ENCODE measurements at regions not wholly inside any gene's neighbourhood (a gene's known extent, or its start where the extent isn't known, plus 50 kb on each side); places are given as distances from the start of the nearest gene placed in this dataset.

- peaks cover 5 to 10% of the 10 kb centered on the region in 2 donors for H3K9me3 Mint-ChIP-seq
- H3K27ac Mint-ChIP-seq = no peak overlapping the region
- no peaks in the 10 kb centered on the region for H3K36me3 Mint-ChIP-seq (ENCODE audit: insufficient read depth in 2 of 2)
- DNase-seq = no peak
- H3K4me3 Mint-ChIP-seq = no peak overlapping the region
- no peak for ATAC-seq (replicated peaks in 1 of 2)
- H3K4me1 Mint-ChIP-seq (ENCODE audit: low read depth) = no peaks in the 10 kb centered on the region
- H3K27me3 Mint-ChIP-seq (ENCODE audit: low read depth) = no peaks in the 10 kb centered on the region
Measured at GRCh38 chr7:41466760-41467384, 236.0 kb downstream of the INHBA start.

DNA sequence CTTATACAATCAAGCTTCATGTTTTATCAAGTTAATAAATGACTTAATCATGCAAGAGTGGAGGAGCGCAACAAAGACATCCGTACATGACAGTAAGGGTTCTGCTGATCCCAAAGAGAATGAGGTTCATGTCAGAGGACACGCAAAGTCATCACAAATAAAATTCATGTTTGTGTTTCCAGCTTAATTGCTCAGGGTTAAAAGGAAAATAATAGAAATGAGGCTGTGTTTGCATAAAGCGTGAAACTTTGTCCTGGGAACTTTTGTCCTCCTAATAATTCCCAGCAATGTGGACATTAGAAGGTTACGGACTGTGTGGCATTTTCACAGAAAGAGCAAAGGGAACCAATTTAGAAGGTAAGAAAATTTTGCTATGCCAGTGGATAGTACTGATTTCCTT, 237.3 kb downstream of the INHBA start:
- Mint-ChIP-seq H3K4me3 (no peak overlapping the region), H3K4me1 (ENCODE audit: low read depth) (no peaks in the 10 kb centered on the region), H3K9me3 (peaks cover 9 to 15% of the 10 kb centered on the region in 2 donors), H3K27me3 (ENCODE audit: low read depth) (no peaks in the 10 kb centered on the region), H3K27ac (no peak overlapping the region), H3K36me3 (ENCODE audit: insufficient read depth in 2 of 2) (no peaks in the 10 kb centered on the region)
- DNase-seq (no peak), ATAC-seq (replicated peaks in 1 of 2) (no peak)

GRCh38 chr7:41463770-41464470, 239.0 kb downstream of the INHBA start:
- Mint-ChIP-seq H3K27ac (no peak overlapping the region), H3K36me3 (ENCODE audit: insufficient read depth in 2 of 2) (no peaks in the 10 kb centered on the region), H3K9me3 (peaks cover 9 to 15% of the 10 kb centered on the region in 2 donors), H3K27me3 (ENCODE audit: low read depth) (no peaks in the 10 kb centered on the region), H3K4me1 (ENCODE audit: low read depth) (no peaks in the 10 kb centered on the region), H3K4me3 (no peak overlapping the region)
- ATAC-seq (replicated peaks in 1 of 2) = no peak
- DNase-seq = no peak

GRCh38 chr7:41459623-41460261, 243.1 kb downstream of the INHBA start:
- no peak for ATAC-seq (replicated peaks in 1 of 2)
- H3K9me3 Mint-ChIP-seq = peaks cover 9 to 11% of the 10 kb centered on the region in 2 donors
- H3K4me3 Mint-ChIP-seq = no peak overlapping the region

GRCh38 chr7:41459183-41459582, 243.7 kb downstream of the INHBA start:
- no peak overlapping the region for H3K27ac Mint-ChIP-seq
- H3K4me1 Mint-ChIP-seq (ENCODE audit: low read depth) = no peaks in the 10 kb centered on the region
- H3K4me3 Mint-ChIP-seq = no peak overlapping the region

More at GRCh38 chr7:41459623-41460261, 243.1 kb downstream of the INHBA start:
- H3K36me3 Mint-ChIP-seq (ENCODE audit: insufficient read depth in 2 of 2) = no peaks in the 10 kb centered on the region
- no peak for DNase-seq
- no peaks in the 10 kb centered on the region for H3K27me3 Mint-ChIP-seq (ENCODE audit: low read depth)
- H3K27ac Mint-ChIP-seq = no peak overlapping the region
- H3K4me1 Mint-ChIP-seq (ENCODE audit: low read depth) = no peaks in the 10 kb centered on the region

GRCh38 chr7:41457832-41458437, 245.0 kb downstream of the INHBA start:
- Mint-ChIP-seq H3K36me3 (ENCODE audit: insufficient read depth in 2 of 2) (no peaks in the 10 kb centered on the region), H3K27me3 (ENCODE audit: low read depth) (no peaks in the 10 kb centered on the region), H3K9me3 (peaks cover 8 to 11% of the 10 kb centered on the region in 2 donors), H3K4me1 (ENCODE audit: low read depth) (no peaks in the 10 kb centered on the region), H3K27ac (no peak overlapping the region), H3K4me3 (no peak overlapping the region)
- ATAC-seq (replicated peaks in 1 of 2) (no peak), DNase-seq (no peak)

More at GRCh38 chr7:41459183-41459582, 243.7 kb downstream of the INHBA start:
- DNase-seq = no peak
- no peaks in the 10 kb centered on the region for H3K36me3 Mint-ChIP-seq (ENCODE audit: insufficient read depth in 2 of 2)
- H3K27me3 Mint-ChIP-seq (ENCODE audit: low read depth) = no peaks in the 10 kb centered on the region
- H3K9me3 Mint-ChIP-seq = peaks cover 9 to 11% of the 10 kb centered on the region in 2 donors
- ATAC-seq (replicated peaks in 1 of 2) = no peak

DNA sequence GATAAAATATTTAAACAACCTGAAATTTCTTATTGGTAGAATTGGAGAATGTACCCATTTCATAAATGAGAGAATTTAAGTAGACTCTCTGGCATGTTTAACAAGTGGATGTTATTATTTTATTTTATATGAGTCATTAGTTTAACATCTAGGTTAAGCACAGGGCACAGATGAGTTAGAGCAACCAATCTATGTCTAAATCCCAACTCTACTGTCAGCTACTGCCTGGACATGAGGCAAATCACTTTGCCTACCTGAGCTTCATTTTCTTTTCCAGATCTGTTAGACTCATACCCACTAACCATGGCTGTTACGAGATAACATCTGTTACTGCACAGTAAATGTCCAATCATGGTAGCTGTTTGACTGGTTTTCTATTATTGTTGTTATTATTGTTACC, 251.1 kb downstream of the INHBA start:
- H3K36me3 Mint-ChIP-seq (ENCODE audit: insufficient read depth in 2 of 2) = no peaks in the 10 kb centered on the region
- ATAC-seq (replicated peaks in 1 of 2) = no peak
- H3K9me3 Mint-ChIP-seq = peaks cover 0 to 4% of the 10 kb centered on the region in 2 donors
- no peak overlapping the region for H3K27ac Mint-ChIP-seq
- no peak for DNase-seq
- H3K4me1 Mint-ChIP-seq (ENCODE audit: low read depth) = no peaks in the 10 kb centered on the region
- no peak overlapping the region for H3K4me3 Mint-ChIP-seq
- no peaks in the 10 kb centered on the region for H3K27me3 Mint-ChIP-seq (ENCODE audit: low read depth)

- no peaks in the 10 kb centered on the region for H3K27me3 Mint-ChIP-seq (ENCODE audit: low read depth)
- ATAC-seq (replicated peaks in 1 of 2) (no peak), DNase-seq (no peak)
- H3K27ac Mint-ChIP-seq = no peak overlapping the region
- H3K36me3 Mint-ChIP-seq (ENCODE audit: insufficient read depth in 2 of 2) = no peaks in the 10 kb centered on the region
- no peak overlapping the region for H3K4me3 Mint-ChIP-seq
- peaks cover 1 to 4% of the 10 kb centered on the region in 2 donors for H3K9me3 Mint-ChIP-seq
- H3K4me1 Mint-ChIP-seq (ENCODE audit: low read depth) = no peaks in the 10 kb centered on the region
Measured at GRCh38 chr7:41449694-41450093, 253.2 kb downstream of the INHBA start.

DNA sequence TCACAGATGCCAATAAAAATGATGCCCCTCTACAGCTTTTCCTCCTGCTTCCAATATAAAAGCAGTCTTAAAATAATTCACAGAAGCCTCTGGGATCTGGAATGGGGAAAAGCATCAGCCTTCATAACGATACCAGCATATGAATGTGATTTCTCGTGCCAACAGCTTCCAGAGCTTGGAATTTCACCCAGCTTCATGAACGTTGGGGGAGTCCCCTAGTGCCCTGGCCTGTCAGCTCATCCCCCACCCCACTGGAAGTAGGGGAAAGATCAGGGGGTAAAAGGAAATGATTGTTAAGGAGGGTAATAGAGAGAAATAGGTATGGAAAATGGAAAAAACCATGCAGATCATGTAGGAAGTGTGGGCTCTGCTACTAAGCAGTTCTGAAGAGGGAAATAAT, 253.6 kb downstream of the INHBA start:
- DNase-seq = no peak
- Mint-ChIP-seq H3K27ac (no peak overlapping the region), H3K9me3 (peaks cover 1 to 4% of the 10 kb centered on the region in 2 donors), H3K4me3 (no peak overlapping the region), H3K4me1 (ENCODE audit: low read depth) (no peaks in the 10 kb centered on the region), H3K27me3 (ENCODE audit: low read depth) (no peaks in the 10 kb centered on the region), H3K36me3 (ENCODE audit: insufficient read depth in 2 of 2) (no peaks in the 10 kb centered on the region)
- ATAC-seq (replicated peaks in 1 of 2) = no peak

DNA sequence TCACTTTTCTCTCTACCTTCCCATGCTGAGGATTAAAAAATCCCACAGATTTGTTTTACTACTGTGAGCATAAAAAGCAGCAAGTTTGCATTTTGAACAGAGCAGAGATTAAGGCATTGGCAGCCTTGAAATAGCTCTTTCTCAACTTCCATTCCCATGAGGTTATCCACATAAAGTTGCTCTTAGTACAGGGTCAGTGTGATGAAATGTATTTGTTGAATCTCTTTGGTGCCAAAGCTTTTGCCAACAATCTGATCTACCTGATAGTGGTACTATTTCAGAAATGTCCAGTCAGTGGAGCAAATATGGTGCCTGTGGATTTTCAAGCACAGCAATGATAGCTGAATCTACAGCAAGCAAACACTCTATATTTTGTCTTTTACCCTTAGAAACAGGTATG, 254.8 kb downstream of the INHBA start:
- Mint-ChIP-seq H3K27ac (no peak overlapping the region), H3K4me1 (ENCODE audit: low read depth) (no peaks in the 10 kb centered on the region), H3K9me3 (peaks cover 0 to 1% of the 10 kb centered on the region in 2 donors), H3K4me3 (no peak overlapping the region), H3K27me3 (ENCODE audit: low read depth) (no peaks in the 10 kb centered on the region), H3K36me3 (ENCODE audit: insufficient read depth in 2 of 2) (no peaks in the 10 kb centered on the region)
- DNase-seq (no peak), ATAC-seq (replicated peaks in 1 of 2) (no peak)

DNA sequence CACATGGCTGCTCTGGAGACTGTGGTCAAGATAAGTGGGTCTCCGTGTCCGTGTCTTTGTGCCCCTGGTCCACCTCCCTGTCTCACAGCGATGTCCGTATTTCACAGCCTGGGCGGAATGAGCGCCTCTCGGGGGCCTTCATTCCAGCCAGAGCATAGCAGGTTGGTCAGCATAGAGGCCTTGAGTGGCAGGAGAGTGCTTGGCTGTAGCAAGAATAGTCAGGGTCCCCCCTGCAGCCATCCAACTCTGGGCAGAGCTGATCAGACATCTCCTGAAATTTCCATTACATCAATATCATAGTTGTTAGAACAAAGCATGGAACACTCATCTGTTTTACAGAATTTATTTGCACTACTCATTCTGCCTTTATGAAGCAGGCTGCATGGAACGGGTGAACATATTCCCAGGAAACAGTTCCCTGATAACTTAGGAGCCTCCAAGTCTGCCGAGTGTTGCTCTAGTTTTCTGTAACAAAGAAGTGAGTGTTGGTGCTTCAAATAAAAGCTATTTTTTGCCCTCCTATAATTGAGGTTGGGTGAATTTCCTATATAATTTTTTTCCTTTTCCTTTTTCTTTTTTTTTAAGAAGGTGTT, 255.3 kb downstream of the INHBA start:
- Mint-ChIP-seq H3K27ac (no peak overlapping the region), H3K27me3 (ENCODE audit: low read depth) (no peaks in the 10 kb centered on the region), H3K4me1 (ENCODE audit: low read depth) (no peaks in the 10 kb centered on the region), H3K36me3 (ENCODE audit: insufficient read depth in 2 of 2) (no peaks in the 10 kb centered on the region), H3K4me3 (no peak overlapping the region), H3K9me3 (peaks cover 0 to 1% of the 10 kb centered on the region in 2 donors)
- no peak for ATAC-seq (replicated peaks in 1 of 2)
- no peak for DNase-seq

DNA sequence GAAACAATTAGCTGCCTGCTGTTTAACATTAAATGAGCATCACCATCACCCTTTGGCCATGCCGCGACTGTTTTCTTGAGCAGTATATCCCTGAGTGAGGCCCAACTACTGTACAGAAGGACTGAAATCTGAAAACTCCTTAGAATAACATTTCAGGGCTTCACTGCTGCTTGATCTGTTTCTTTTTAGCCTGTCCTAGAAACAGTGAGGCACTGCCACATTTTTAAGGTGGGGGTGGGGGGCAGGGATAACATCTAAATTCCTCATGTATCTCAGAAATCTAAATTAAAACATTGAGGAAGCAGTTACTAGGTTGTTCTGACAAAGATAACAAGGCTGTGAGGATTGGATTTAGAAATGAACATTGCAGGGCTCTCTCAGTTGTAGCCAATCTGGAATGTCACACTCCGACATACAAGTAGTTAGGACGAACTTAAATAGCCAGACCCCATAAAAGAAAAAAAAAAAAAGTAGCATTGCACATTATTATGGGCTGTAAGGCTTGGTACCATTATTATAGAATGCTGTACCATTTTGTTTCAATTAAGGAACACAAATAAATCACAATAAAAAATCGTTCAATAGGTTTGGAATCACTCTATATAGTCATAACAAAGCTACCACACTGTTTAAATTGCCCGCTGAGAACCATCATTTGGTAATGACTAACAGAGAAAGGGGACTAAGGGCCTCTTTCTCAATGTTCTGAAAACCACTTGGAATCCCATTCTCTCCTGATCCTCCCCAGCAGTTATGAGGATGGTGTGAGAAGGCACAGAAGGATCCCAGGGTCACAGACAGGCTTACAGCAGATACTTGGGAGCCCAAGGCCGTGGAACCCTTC, 256.1 kb downstream of the INHBA start:
- Mint-ChIP-seq H3K9me3 (peaks cover 0 to 1% of the 10 kb centered on the region in 2 donors), H3K4me3 (no peak overlapping the region), H3K27ac (no peak overlapping the region), H3K27me3 (ENCODE audit: low read depth) (no peaks in the 10 kb centered on the region), H3K36me3 (ENCODE audit: insufficient read depth in 2 of 2) (no peaks in the 10 kb centered on the region), H3K4me1 (ENCODE audit: low read depth) (no peaks in the 10 kb centered on the region)
- DNase-seq (no peak), ATAC-seq (replicated peaks in 1 of 2) (no peak)

All from activated T-cell treated with anti-CD3 and anti-CD28 coated beads, Interleukin-2, amount 50 U/mL, for 72 hours (primary cell).